HEK293 (cell line): ENCODE measurements at regions not wholly inside any gene's neighbourhood (a gene's known extent, or its start where the extent isn't known, plus 50 kb on each side); places are given as distances from the start of the nearest gene placed in this dataset.

ENCODE experiments used
- CTCF ChIA-PET: fragments of 350-600 bp; formaldehyde crosslinking; extraction: SDS; loops from one replicate; lab custom pipeline; 2021; ENCODE audit warnings: antibody characterized with exemption; lab: Yijun Ruan, JAX
- POLR2A ChIA-PET: fragments of 300-600 bp; formaldehyde crosslinking; extraction: SDS; loops from one replicate; lab custom pipeline; 2020; ENCODE audit warnings: antibody characterized with exemption, inconsistent platforms; lab: Yijun Ruan, JAX
- H3K27ac ChIP-seq: fragments of 200-500 bp; sonication (Bioruptor generic); 2 replicates; pipeline ENCODE4 v1.5.1; 2014; ENCODE audit warnings: low read depth, low read length, control low read depth, inconsistent platforms; ENCODE audit errors: extremely low read depth
- H3K36me3 ChIP-seq, 2 experiments: fragments of 200-500 bp in 1 of 2; sonication (Bioruptor generic) in 1 of 2; 1 replicate in 1 of 2; 2 replicates in 1 of 2; pipeline ENCODE4 v1.5.1; 2014 to 2017; ENCODE audit warnings: inconsistent platforms in 2 of 2, low read length in 2 of 2; ENCODE audit not compliant: control insufficient read depth in 2 of 2, insufficient read depth in 1 of 2
- H3K4me1 ChIP-seq: fragments of 200-500 bp; sonication (Bioruptor generic); 2 replicates; pipeline ENCODE4 v1.5.1; 2014; ENCODE audit warnings: mild to moderate bottlenecking, low read length, inconsistent platforms; ENCODE audit not compliant: control insufficient read depth, insufficient read depth
- H3K4me3 ChIP-seq: 2 replicates; pipeline ENCODE4 v1.5.1; 2011; ENCODE audit warnings: low read depth, mild to moderate bottlenecking, control low read depth, low read length, moderate library complexity
- H3K9me3 ChIP-seq: fragments of 200-500 bp; sonication (Bioruptor generic); 2 replicates; pipeline ENCODE4 v1.5.1; 2014; ENCODE audit warnings: low read depth, low read length, inconsistent platforms; ENCODE audit not compliant: control insufficient read depth, insufficient read depth
- MYNN ChIP-seq: fragments of 450-650 bp; formaldehyde crosslinking; IDR thresholded peaks from 2 replicates; pipeline ENCODE4 v1.5.1; 2016; ENCODE audit warnings: missing biosample characterization, missing genetic modification characterization, borderline replicate concordance
- OSR2 ChIP-seq: fragments of 450-650 bp; formaldehyde crosslinking; IDR thresholded peaks from 2 replicates; pipeline ENCODE4 v1.5.1; 2016; ENCODE audit warnings: missing biosample characterization, missing genetic modification characterization
- PRDM6 ChIP-seq: fragments of 450-650 bp; formaldehyde crosslinking; IDR thresholded peaks from 2 replicates; pipeline ENCODE4 v1.5.1; 2017; ENCODE audit warnings: missing biosample characterization, missing genetic modification characterization
- REPIN1 ChIP-seq: fragments of 450-650 bp; formaldehyde crosslinking; IDR thresholded peaks from 2 replicates; pipeline ENCODE4 v1.5.1; 2017; ENCODE audit warnings: missing biosample characterization, missing genetic modification characterization, low read depth
- REST ChIP-seq: fragments of 450-650 bp; formaldehyde crosslinking; IDR thresholded peaks from 2 replicates; pipeline ENCODE4 v1.5.1; 2016; ENCODE audit warnings: missing biosample characterization, missing genetic modification characterization
- SP7 ChIP-seq: fragments of 450-650 bp; formaldehyde crosslinking; IDR thresholded peaks from 2 replicates; pipeline ENCODE4 v1.5.1; 2016; ENCODE audit warnings: missing biosample characterization, missing genetic modification characterization
- WT1 ChIP-seq: fragments of 450-650 bp; formaldehyde crosslinking; IDR thresholded peaks from 2 replicates; pipeline ENCODE4 v1.5.1; 2016; ENCODE audit warnings: missing biosample characterization, missing genetic modification characterization
- ZBTB1 ChIP-seq: fragments of 450-650 bp; formaldehyde crosslinking; IDR thresholded peaks from 2 replicates; pipeline ENCODE4 v1.5.1; 2016; ENCODE audit warnings: missing biosample characterization, missing genetic modification characterization
- ZBTB10 ChIP-seq: fragments of 450-650 bp; formaldehyde crosslinking; IDR thresholded peaks from 2 replicates; pipeline ENCODE4 v1.5.1; 2016; ENCODE audit warnings: missing biosample characterization, missing genetic modification characterization
- ZBTB6 ChIP-seq: fragments of 450-650 bp; formaldehyde crosslinking; IDR thresholded peaks from 2 replicates; pipeline ENCODE4 v1.5.1; 2017; ENCODE audit warnings: missing biosample characterization, missing genetic modification characterization
- ZFP41 ChIP-seq: fragments of 450-650 bp; formaldehyde crosslinking; IDR thresholded peaks from 2 replicates; pipeline ENCODE4 v1.5.1; 2016; ENCODE audit warnings: missing biosample characterization, missing genetic modification characterization, borderline replicate concordance
- ZIC2 ChIP-seq: fragments of 450-650 bp; formaldehyde crosslinking; IDR thresholded peaks from 2 replicates; pipeline ENCODE4 v1.5.1; 2016; ENCODE audit warnings: missing biosample characterization, missing genetic modification characterization
- ZNF121 ChIP-seq: fragments of 450-650 bp; formaldehyde crosslinking; IDR thresholded peaks from 2 replicates; pipeline ENCODE4 v1.5.1; 2016; ENCODE audit warnings: missing biosample characterization, missing genetic modification characterization
- ZNF146 ChIP-seq: fragments of 450-650 bp; formaldehyde crosslinking; IDR thresholded peaks from 2 replicates; pipeline ENCODE4 v1.5.1; 2016; ENCODE audit warnings: missing biosample characterization, missing genetic modification characterization
- ZNF155 ChIP-seq: fragments of 450-650 bp; formaldehyde crosslinking; IDR thresholded peaks from 2 replicates; pipeline ENCODE4 v1.5.1; 2016; ENCODE audit warnings: missing biosample characterization, missing genetic modification characterization
- ZNF423 ChIP-seq: fragments of 450-650 bp; formaldehyde crosslinking; IDR thresholded peaks from 2 replicates; pipeline ENCODE4 v1.5.1; 2016; ENCODE audit warnings: missing biosample characterization, missing genetic modification characterization
- ZNF449 ChIP-seq: fragments of 450-650 bp; formaldehyde crosslinking; IDR thresholded peaks from 2 replicates; pipeline ENCODE4 v1.5.1; 2017; ENCODE audit warnings: missing biosample characterization, mild to moderate bottlenecking, missing genetic modification characterization, moderate library complexity
- ZNF521 ChIP-seq: fragments of 450-650 bp; formaldehyde crosslinking; IDR thresholded peaks from 2 replicates; pipeline ENCODE4 v1.5.1; 2017; ENCODE audit warnings: missing biosample characterization, mild to moderate bottlenecking, missing genetic modification characterization
- ZNF561 ChIP-seq: fragments of 450-650 bp; IDR thresholded peaks from 2 replicates; pipeline ENCODE4 v1.5.1; 2018; ENCODE audit warnings: missing biosample characterization, missing genetic modification characterization, borderline replicate concordance
- ZNF571 ChIP-seq: fragments of 450-650 bp; formaldehyde crosslinking; IDR thresholded peaks from 2 replicates; pipeline ENCODE4 v1.5.0; 2017; ENCODE audit warnings: missing biosample characterization, missing genetic modification characterization
- ZNF670 ChIP-seq: fragments of 450-650 bp; formaldehyde crosslinking; IDR thresholded peaks from 2 replicates; pipeline ENCODE4 v1.5.1; 2016; ENCODE audit warnings: missing biosample characterization, missing genetic modification characterization, low read depth
- ZNF677 ChIP-seq: fragments of 450-650 bp; IDR thresholded peaks from 2 replicates; pipeline ENCODE4 v1.5.0; 2018; ENCODE audit warnings: missing biosample characterization, mild to moderate bottlenecking, missing genetic modification characterization, moderate library complexity
- ZNF792 ChIP-seq: fragments of 450-650 bp; formaldehyde crosslinking; IDR thresholded peaks from 2 replicates; pipeline ENCODE4 v1.5.1; 2016; ENCODE audit warnings: missing biosample characterization, missing genetic modification characterization

GRCh38 chr14:86646696-86647690, 1117.0 kb downstream of the FLRT2 start (continued):
- no peak for TF ChIP-seq ZNF521 (tag by site-specific recombination)
- no peak for TF ChIP-seq PRDM6 (tag by site-specific recombination)
- no peak for TF ChIP-seq ZNF121 (tag by site-specific recombination)
- TF ChIP-seq SP7 (tag by site-specific recombination): no peak
- no peak for TF ChIP-seq ZNF670
- no peak for TF ChIP-seq ZNF146 (tag by site-specific recombination)
- no peak for TF ChIP-seq OSR2 (tag by site-specific recombination)
- TF ChIP-seq ZNF155 (tag by site-specific recombination): no peak
- no peak for TF ChIP-seq ZNF571 (tag by site-specific recombination)

- H3K4me3 ChIP-seq: no peak overlapping the region
- CTCF ChIA-PET: no interaction called here
- POLR2A ChIA-PET: no interaction called here
- H3K4me1 ChIP-seq: no peaks in the 10 kb centered on the region
- TF ChIP-seq ZNF677 (tag by site-specific recombination) (no peak), REST (tag by site-specific recombination) (no peak), ZNF792 (tag by site-specific recombination) (no peak), ZBTB10 (tag by site-specific recombination) (no peak), MYNN (no peak), ZBTB6 (tag by site-specific recombination) (no peak), ZNF423 (tag by site-specific recombination) (no peak), WT1 (tag by site-specific recombination) (no peak), REPIN1 (tag by site-specific recombination) (no peak), ZNF155 (tag by site-specific recombination) (no peak), ZBTB1 (no peak), ZFP41 (tag by site-specific recombination) (no peak), OSR2 (tag by site-specific recombination) (no peak), ZIC2 (tag by site-specific recombination) (no peak), ZNF561 (no peak), ZNF449 (tag by site-specific recombination) (no peak)
- no peak overlapping the region for H3K27ac ChIP-seq
- H3K36me3 ChIP-seq: no peaks in the 10 kb centered on the region
- no peaks in the 10 kb centered on the region for H3K9me3 ChIP-seq
Observed at GRCh38 chr14:86646125-86646524, 1116.2 kb downstream of the FLRT2 start.
